Motor neuron (in vitro differentiated cells): ENCODE measurements at regions not wholly inside any gene's neighbourhood (a gene's known extent, or its start where the extent isn't known, plus 50 kb on each side); places are given as distances from the start of the nearest gene placed in this dataset.
"Not testable (repeated sequence)": the region's sequence is repeated elsewhere in the genome, so short reads cannot be mapped to it uniquely, and the experiment has no call there.

Experiments used
- ATAC-seq, 8 experiments: fragments of 200-7000 bp; cut with Tn5 transposase; replicated peaks in 6 of 8; 2 replicates each; pipeline ENCODE4 v1.8.0; 2021; ENCODE audit warnings: mild to moderate bottlenecking in 8 of 8, moderate library complexity in 8 of 8
- H3K27ac ChIP-seq, 2 donors: fragments of 250-450 bp; sonication (Bioruptor Pico); 2 replicates each; pipeline ENCODE4 v1.9.0; 2021; ENCODE audit warnings: antibody characterized with exemption in 2 of 2, mild to moderate bottlenecking in 2 of 2, moderate library complexity in 1 of 2
- H3K4me1 ChIP-seq, 2 donors: fragments of 250-450 bp; sonication (Bioruptor Pico); replicated peaks in 1 of 2; 2 replicates each; pipeline ENCODE4 v1.6.1; 2021; ENCODE audit warnings: antibody characterized with exemption in 2 of 2, mild to moderate bottlenecking in 2 of 2, moderate library complexity in 1 of 2
- H3K4me3 ChIP-seq, 5 donors: fragments of 250-450 bp; sonication (Bioruptor Pico); 2 replicates each; pipeline ENCODE4 v1.9.0; 2021; ENCODE audit warnings: antibody characterized with exemption in 5 of 5, mild to moderate bottlenecking in 5 of 5, moderate library complexity in 4 of 5
- WGBS, 10 experiments: fragments of 450-650 bp; shearing (Covaris generic); methylation state at CpG; one replicate each; pipeline ENCODE4 v1.0.0; 2022; 5-methylcytosine and 5-hydroxymethylcytosine counted together
- in situ Hi-C, 9 experiments: fragments of 400-800 bp; cut with MboI; loops; one replicate each; pipeline ENCODE4 v1.15.0; 2021; ENCODE audit warnings: low sequenced_read_pairs in 9 of 9, low pct_unique_long_range_greater_than_20kb in 2 of 9; ENCODE audit not compliant: unreplicated experiment in 9 of 9

GRCh38 chr3:125741991-125742718 is 146.9 kb upstream of the OSBPL11 start:
- 67 to 92% (median 73%) methylated on average over 2 to 5 of the region's 11 CpGs; no CpG with 5 or more reads in 5 of the 10 experiments for WGBS, 10 experiments
- H3K27ac ChIP-seq, H3K4me3 ChIP-seq, ATAC-seq, in situ Hi-C loops: not testable (repeated sequence)
- H3K4me1 ChIP-seq: peaks cover 2 to 12% of the 10 kb centered on the region in 2 donors

GRCh38 chr3:125742845-125743244 is 147.5 kb upstream of the OSBPL11 start:
- H3K4me3 ChIP-seq, ATAC-seq, in situ Hi-C loops, H3K27ac ChIP-seq: not testable (repeated sequence)
- WGBS, 10 experiments: 70 to 100% methylated on average over 1 to 2 of the region's 3 CpGs; no CpG with 5 or more reads in 8 of the 10 experiments
- peaks cover 2 to 12% of the 10 kb centered on the region in 2 donors for H3K4me1 ChIP-seq

- H3K4me1 ChIP-seq, H3K27ac ChIP-seq, H3K4me3 ChIP-seq, ATAC-seq, in situ Hi-C loops: not testable (repeated sequence)
- WGBS, 10 experiments: 80 to 100% methylated on average over 1 of the region's 1 CpG; no CpG with 5 or more reads in 8 of the 10 experiments
Measured at GRCh38 chr3:125757050-125757449, 161.8 kb upstream of the OSBPL11 start.

GRCh38 chr3:125758641-125759130 is 163.4 kb upstream of the OSBPL11 start:
- H3K4me1 ChIP-seq, H3K4me3 ChIP-seq, ATAC-seq, H3K27ac ChIP-seq, in situ Hi-C loops: not testable (repeated sequence)
- 83% methylated on average over 7 of the region's 32 CpGs; no CpG with 5 or more reads in 9 of the 10 experiments for WGBS, 10 experiments

- H3K4me1 ChIP-seq, ATAC-seq, H3K27ac ChIP-seq, H3K4me3 ChIP-seq, in situ Hi-C loops: not testable (repeated sequence)
- 0 to 100% (median 67%) methylated on average over 1 of the region's 2 CpGs; no CpG with 5 or more reads in 7 of the 10 experiments for WGBS, 10 experiments
Measured at GRCh38 chr3:125762601-125763000, 167.3 kb upstream of the OSBPL11 start.

- ATAC-seq, in situ Hi-C loops, H3K4me1 ChIP-seq, H3K27ac ChIP-seq: not testable (repeated sequence)
- peak overlapping the region; percentile 50 to 95 (median 54) for H3K4me3 ChIP-seq
- 0% methylated on average over 1 of the region's 54 CpGs; no CpG with 5 or more reads in 9 of the 10 experiments for WGBS, 10 experiments
Measured at GRCh38 chr3:125766285-125766826, 171.1 kb upstream of the OSBPL11 start.

GRCh38 chr3:125766931-125767330 is 171.6 kb upstream of the OSBPL11 start:
- H3K27ac ChIP-seq, H3K4me1 ChIP-seq, in situ Hi-C loops, ATAC-seq: not testable (repeated sequence)
- peak overlapping the region in 4 of 5 donors; percentile 50 to 66 (median 52) for H3K4me3 ChIP-seq
- WGBS, 10 experiments: no CpG with 5 or more reads among the region's 23 CpGs

- Histone ChIP-seq H3K27ac (no peak overlapping the region), H3K4me1 (no peaks in the 10 kb centered on the region), H3K4me3 (no peak overlapping the region)
- 77 to 93% methylated on average over 5 to 7 of the region's 14 CpGs; no CpG with 5 or more reads in 8 of the 10 experiments for WGBS, 10 experiments
- in situ Hi-C loops: no loop called here
- no peak for ATAC-seq
Measured at GRCh38 chr3:125767641-125768040, 172.3 kb upstream of the OSBPL11 start.

GRCh38 chr3:125768821-125769220 is 173.5 kb upstream of the OSBPL11 start:
- H3K4me1 ChIP-seq, in situ Hi-C loops, H3K27ac ChIP-seq, ATAC-seq, H3K4me3 ChIP-seq: not testable (repeated sequence)
- 57 to 100% (median 83%) methylated on average over 1 to 4 of the region's 7 CpGs; no CpG with 5 or more reads in 6 of the 10 experiments for WGBS, 10 experiments

- in situ Hi-C loops, H3K27ac ChIP-seq, H3K4me3 ChIP-seq, H3K4me1 ChIP-seq, ATAC-seq: not testable (repeated sequence)
- 64 to 90% methylated on average over 2 to 7 of the region's 13 CpGs; no CpG with 5 or more reads in 8 of the 10 experiments for WGBS, 10 experiments
Measured at GRCh38 chr3:125771506-125771905, 176.2 kb upstream of the OSBPL11 start.

- H3K27ac ChIP-seq, in situ Hi-C loops, ATAC-seq, H3K4me3 ChIP-seq, H3K4me1 ChIP-seq: not testable (repeated sequence)
- 100% methylated on average over 1 of the region's 7 CpGs; no CpG with 5 or more reads in 9 of the 10 experiments for whole genome bisulfite sequencing, 10 experiments
Measured at GRCh38 chr3:125774433-125775034, 179.2 kb upstream of the OSBPL11 start.

- H3K4me3 ChIP-seq, in situ Hi-C loops, ATAC-seq, H3K4me1 ChIP-seq, H3K27ac ChIP-seq: not testable (repeated sequence)
- no CpG with 5 or more reads among the region's 3 CpGs for WGBS, 10 experiments
Measured at GRCh38 chr3:125775106-125775505, 179.8 kb upstream of the OSBPL11 start.

- ATAC-seq, in situ Hi-C loops, H3K27ac ChIP-seq, H3K4me1 ChIP-seq, H3K4me3 ChIP-seq: not testable (repeated sequence)
- WGBS, 10 experiments: 0 to 100% (median 94%) methylated on average over 1 to 2 of the region's 7 CpGs; no CpG with 5 or more reads in 5 of the 10 experiments
Measured at GRCh38 chr3:125775606-125776294, 180.5 kb upstream of the OSBPL11 start.
